ENCODE measurements at regions not wholly inside any gene's neighbourhood (a gene's known extent, or its start where the extent isn't known, plus 50 kb on each side); places are given as distances from the start of the nearest gene placed in this dataset.

DNA sequence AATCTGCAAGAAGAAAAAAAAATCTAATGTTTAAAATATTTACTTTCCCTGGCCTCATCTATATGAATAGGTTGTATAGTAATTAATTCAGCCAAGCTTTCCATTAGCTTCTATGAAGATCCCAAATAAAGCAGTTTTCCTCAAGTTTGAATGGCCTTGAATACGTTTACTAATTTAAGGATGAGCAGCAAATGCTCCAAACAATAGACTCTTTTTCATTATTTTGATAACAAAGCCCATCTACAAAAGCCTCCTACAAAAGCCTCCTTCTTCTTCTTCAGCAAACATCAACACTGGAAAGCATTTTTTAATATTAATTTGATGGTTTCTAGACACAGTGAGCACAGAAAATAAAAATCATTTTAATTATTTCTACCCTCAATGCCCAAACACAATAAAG, 1130.3 kb upstream of the CNTN5 start:
- Histone ChIP-seq H3K27me3 (replicated peaks in 1 of 4; ENCODE audit: control extremely low read depth in 1 of 4, control insufficient read depth in 3 of 4, insufficient read depth in 4 of 4, low read length in 3 of 4) (no peaks in the 10 kb centered on the region), H4K20me1 (ENCODE audit: control insufficient read depth, insufficient read depth, low read length, poor library complexity, severe bottlenecking) (no peaks in the 10 kb centered on the region), H3K9ac (ENCODE audit: low read length) (no peak overlapping the region), H3K9me3 (ENCODE audit: control extremely low read depth in 1 of 3, control insufficient read depth in 2 of 3, insufficient read depth in 1 of 3, low read length in 2 of 3) (peaks cover 0 to 1% (median 0%) of the 10 kb centered on the region in 3 donors), H3K4me3 (ENCODE audit: control extremely low read depth in 1 of 5, extremely low read depth in 1 of 5, insufficient read depth in 1 of 5, low read depth in 2 of 5, low read length in 4 of 5) (no peak overlapping the region), H3K4me2 (replicated peaks; ENCODE audit: low read depth, low read length, poor library complexity, severe bottlenecking) (no peak overlapping the region), H3K27ac (ENCODE audit: low read length in 2 of 2) (no peak overlapping the region), H3K79me2 (ENCODE audit: control insufficient read depth, insufficient read depth, low read length) (no peaks in the 10 kb centered on the region), H3K36me3 (replicated peaks in 1 of 2; ENCODE audit: control extremely low read depth in 1 of 2, control insufficient read depth in 1 of 2, extremely low read depth in 1 of 2, insufficient read depth in 2 of 2, low read length in 1 of 2) (no peaks in the 10 kb centered on the region), H2AFZ (ENCODE audit: insufficient read depth, low read depth, low read length, poor library complexity, severe bottlenecking) (no peak overlapping the region), H3K4me1 (ENCODE audit: control insufficient read depth in 2 of 2, insufficient read depth in 2 of 2, low read length in 2 of 2) (no peaks in the 10 kb centered on the region)
- H3K27me3 Mint-ChIP-seq, result no peaks in the 10 kb centered on the region
- ATAC-seq (ENCODE audit: low read depth), result no peak
- H3K27ac Mint-ChIP-seq, result no peak overlapping the region
- no peak overlapping the region for H3K4me3 Mint-ChIP-seq
- intact Hi-C loops (cut with micrococcal nuclease), result no loop called here
- no peaks in the 10 kb centered on the region for H3K4me1 Mint-ChIP-seq
- WGBS (ENCODE audit: insufficient coverage), result no CpG with 5 or more reads among the region's 1 CpG
- TF ChIP-seq, protein P1, sequence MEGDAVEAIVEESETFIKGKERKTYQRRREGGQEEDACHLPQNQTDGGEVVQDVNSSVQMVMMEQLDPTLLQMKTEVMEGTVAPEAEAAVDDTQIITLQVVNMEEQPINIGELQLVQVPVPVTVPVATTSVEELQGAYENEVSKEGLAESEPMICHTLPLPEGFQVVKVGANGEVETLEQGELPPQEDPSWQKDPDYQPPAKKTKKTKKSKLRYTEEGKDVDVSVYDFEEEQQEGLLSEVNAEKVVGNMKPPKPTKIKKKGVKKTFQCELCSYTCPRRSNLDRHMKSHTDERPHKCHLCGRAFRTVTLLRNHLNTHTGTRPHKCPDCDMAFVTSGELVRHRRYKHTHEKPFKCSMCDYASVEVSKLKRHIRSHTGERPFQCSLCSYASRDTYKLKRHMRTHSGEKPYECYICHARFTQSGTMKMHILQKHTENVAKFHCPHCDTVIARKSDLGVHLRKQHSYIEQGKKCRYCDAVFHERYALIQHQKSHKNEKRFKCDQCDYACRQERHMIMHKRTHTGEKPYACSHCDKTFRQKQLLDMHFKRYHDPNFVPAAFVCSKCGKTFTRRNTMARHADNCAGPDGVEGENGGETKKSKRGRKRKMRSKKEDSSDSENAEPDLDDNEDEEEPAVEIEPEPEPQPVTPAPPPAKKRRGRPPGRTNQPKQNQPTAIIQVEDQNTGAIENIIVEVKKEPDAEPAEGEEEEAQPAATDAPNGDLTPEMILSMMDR (IDR thresholded peaks at IDR 0.05), result no peak
- no peak for TF ChIP-seq EZH2 (IDR thresholded peaks at IDR 0.05; ENCODE audit: borderline replicate concordance, insufficient read depth, low read depth, low read length, poor library complexity, severe bottlenecking)
- DNase-seq, result no peak
- H3K9me3 Mint-ChIP-seq (ENCODE audit: insufficient read depth), result peaks cover 4% of the 10 kb centered on the region
- POLR2A ChIA-PET, result no interaction called here
- CTCF ChIA-PET, result no interaction called here

DNA sequence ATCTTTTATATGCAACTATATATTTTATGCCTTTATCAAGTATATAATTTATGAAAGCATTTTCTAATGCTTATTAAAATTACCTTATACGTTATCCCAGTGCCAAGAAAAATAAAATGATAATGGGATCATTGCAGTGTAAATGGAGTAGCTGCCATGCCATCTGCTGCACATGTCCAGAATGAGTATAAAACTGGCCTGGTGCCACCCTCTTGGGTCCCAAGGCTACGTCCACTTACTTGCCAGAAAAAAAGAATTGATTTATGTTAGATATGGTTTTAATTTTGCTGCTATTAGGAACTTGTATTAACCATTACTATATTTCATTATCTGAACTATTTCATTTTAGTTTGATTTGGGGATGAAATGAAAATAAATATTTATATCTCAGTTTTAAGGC, 1127.1 kb upstream of the CNTN5 start:
- intact Hi-C loops (cut with micrococcal nuclease), result no loop called here
- no peaks in the 10 kb centered on the region for H3K36me3 ChIP-seq (replicated peaks in 1 of 2; ENCODE audit: control extremely low read depth in 1 of 2, control insufficient read depth in 1 of 2, extremely low read depth in 1 of 2, insufficient read depth in 2 of 2, low read length in 1 of 2)
- no peak for ATAC-seq (ENCODE audit: low read depth)
- H3K4me2 ChIP-seq (replicated peaks; ENCODE audit: low read depth, low read length, poor library complexity, severe bottlenecking), result no peak overlapping the region
- no peak overlapping the region for H3K4me3 Mint-ChIP-seq
- no peak overlapping the region for H3K27ac Mint-ChIP-seq
- H3K4me3 ChIP-seq (ENCODE audit: control extremely low read depth in 1 of 5, extremely low read depth in 1 of 5, insufficient read depth in 1 of 5, low read depth in 2 of 5, low read length in 4 of 5), result no peak overlapping the region
- H3K79me2 ChIP-seq (ENCODE audit: control insufficient read depth, insufficient read depth, low read length), result no peaks in the 10 kb centered on the region
- H3K27me3 Mint-ChIP-seq, result no peaks in the 10 kb centered on the region
- H3K4me1 ChIP-seq (ENCODE audit: control insufficient read depth in 2 of 2, insufficient read depth in 2 of 2, low read length in 2 of 2), result no peaks in the 10 kb centered on the region
- ChIA-PET CTCF (no interaction called here), POLR2A (no interaction called here)
- no peaks in the 10 kb centered on the region for H3K4me1 Mint-ChIP-seq
- WGBS (ENCODE audit: insufficient coverage), result no CpG with 5 or more reads among the region's 2 CpGs
- peaks cover 0 to 3% (median 0%) of the 10 kb centered on the region in 3 donors for H3K9me3 ChIP-seq (ENCODE audit: control extremely low read depth in 1 of 3, control insufficient read depth in 2 of 3, insufficient read depth in 1 of 3, low read length in 2 of 3)
- no peak overlapping the region for H3K27ac ChIP-seq (ENCODE audit: low read length in 2 of 2)
- no peak overlapping the region for H2AFZ ChIP-seq (ENCODE audit: insufficient read depth, low read depth, low read length, poor library complexity, severe bottlenecking)
- H3K9ac ChIP-seq (ENCODE audit: low read length), result no peak overlapping the region
- no peaks in the 10 kb centered on the region for H3K27me3 ChIP-seq (replicated peaks in 1 of 4; ENCODE audit: control extremely low read depth in 1 of 4, control insufficient read depth in 3 of 4, insufficient read depth in 4 of 4, low read length in 3 of 4)
- H4K20me1 ChIP-seq (ENCODE audit: control insufficient read depth, insufficient read depth, low read length, poor library complexity, severe bottlenecking), result no peaks in the 10 kb centered on the region
- no peak for DNase-seq
- peaks cover 4% of the 10 kb centered on the region for H3K9me3 Mint-ChIP-seq (ENCODE audit: insufficient read depth)
- TF ChIP-seq EZH2 (IDR thresholded peaks at IDR 0.05; ENCODE audit: borderline replicate concordance, insufficient read depth, low read depth, low read length, poor library complexity, severe bottlenecking), result no peak
- TF ChIP-seq, protein P1 (IDR thresholded peaks at IDR 0.05), result no peak
